Keratinocyte (primary cell): ENCODE measurements at regions not wholly inside any gene's neighbourhood (a gene's known extent, or its start where the extent isn't known, plus 50 kb on each side); places are given as distances from the start of the nearest gene placed in this dataset.

ENCODE experiments used
- DNase-seq: peaks from one replicate; pipeline ENCODE4 v3.0.0-alpha.2; 2011; ENCODE audit warnings: low read depth, missing footprints, low spot score
- FAIRE-seq: peaks from 2 replicates; lab custom pipeline; 2011; peaks lifted over from hg19 to GRCh38; lab: Jason Lieb, UNC
- H2AFZ ChIP-seq: 2 replicates; pipeline ENCODE4 v1.6.0; 2012; ENCODE audit warnings: low read length, control low read depth, inconsistent platforms; ENCODE audit not compliant: control insufficient read depth
- H3K27ac ChIP-seq: 2 replicates; pipeline ENCODE4 v1.5.1; 2011; ENCODE audit warnings: low read length; ENCODE audit not compliant: control insufficient read depth, insufficient read depth
- H3K27me3 ChIP-seq: 3 replicates; pipeline ENCODE4 v1.6.0; 2011; ENCODE audit warnings: low read length; ENCODE audit not compliant: control insufficient read depth, insufficient read depth; ENCODE audit errors: extremely low read depth
- H3K36me3 ChIP-seq, 2 experiments: 2 replicates in 1 of 2; 3 replicates in 1 of 2; pipeline ENCODE4 v1.5.1; 2011; ENCODE audit warnings: low read length in 2 of 2, mild to moderate bottlenecking in 1 of 2; ENCODE audit not compliant: control insufficient read depth in 2 of 2, insufficient read depth in 2 of 2; ENCODE audit errors: extremely low read depth in 1 of 2
- H3K4me1 ChIP-seq: 3 replicates; pipeline ENCODE4 v1.5.1; 2011; ENCODE audit warnings: low read length; ENCODE audit not compliant: control insufficient read depth, insufficient read depth; ENCODE audit errors: extremely low read depth
- H3K4me2 ChIP-seq: 3 replicates; pipeline ENCODE4 v1.6.0; 2011; ENCODE audit warnings: low read depth, low read length; ENCODE audit not compliant: control insufficient read depth, insufficient read depth; ENCODE audit errors: extremely low read depth
- H3K4me3 ChIP-seq, 3 experiments: fragments of 200-600 bp in 1 of 3; sonication (generic) in 1 of 3; 2 replicates in 2 of 3; 3 replicates in 1 of 3; pipeline ENCODE4 v1.5.1; 2011 to 2016; ENCODE audit warnings: low read length in 3 of 3, mild to moderate bottlenecking in 3 of 3, control low read depth in 2 of 3, inconsistent platforms in 1 of 3, low read depth in 1 of 3, mixed read lengths in 1 of 3, mixed run types in 1 of 3, moderate library complexity in 1 of 3; ENCODE audit not compliant: control insufficient read depth in 2 of 3, insufficient read depth in 2 of 3; ENCODE audit errors: extremely low read depth in 1 of 3
- H3K79me2 ChIP-seq: 2 replicates; pipeline ENCODE4 v1.6.0; 2012; ENCODE audit warnings: low read length; ENCODE audit not compliant: control insufficient read depth, insufficient read depth
- H3K9ac ChIP-seq: 3 replicates; pipeline ENCODE4 v1.6.0; 2011; ENCODE audit warnings: low read length; ENCODE audit not compliant: control insufficient read depth, insufficient read depth; ENCODE audit errors: extremely low read depth
- H3K9me1 ChIP-seq: 3 replicates; pipeline ENCODE4 v1.6.0; 2011; ENCODE audit warnings: low read length; ENCODE audit not compliant: control insufficient read depth, insufficient read depth; ENCODE audit errors: extremely low read depth
- H3K9me3 ChIP-seq: 2 replicates; pipeline ENCODE4 v1.5.1; 2012; ENCODE audit warnings: low read depth, low read length; ENCODE audit not compliant: control insufficient read depth
- H4K20me1 ChIP-seq: 3 replicates; pipeline ENCODE4 v1.6.0; 2011; ENCODE audit warnings: low read length; ENCODE audit not compliant: control insufficient read depth, insufficient read depth; ENCODE audit errors: extremely low read depth
- CTCF ChIP-seq, 3 experiments: IDR thresholded peaks in 1 of 3; conservative IDR thresholded peaks in 1 of 3; optimal IDR thresholded peaks in 1 of 3; 2 replicates in 2 of 3; 3 replicates in 1 of 3; pipeline versions ENCODE3 to v1.5.1; 2011; ENCODE audit warnings: low read length in 3 of 3, mild to moderate bottlenecking in 3 of 3, moderate library complexity in 2 of 3, control low read depth in 1 of 3, inconsistent platforms in 1 of 3; ENCODE audit not compliant: insufficient read depth in 2 of 3; ENCODE audit errors: extremely low read depth in 1 of 3
- EZH2 ChIP-seq: IDR thresholded peaks from one replicate; pipeline ENCODE4 v1.6.1; 2012; ENCODE audit warnings: inconsistent platforms, mild to moderate bottlenecking, low read length, moderate library complexity
- dilution Hi-C: fragments of 300-500 bp; cut with MboI; formaldehyde crosslinking; loops from one replicate; pipeline ENCODE4 v1.7.0; 2020; ENCODE audit warnings: low sequenced_read_pairs; ENCODE audit not compliant: extremely low pct_ligation_motif_present

- dilution Hi-C loops = no loop called here
- Histone ChIP-seq H2AFZ (no peak overlapping the region), H3K36me3 (no peaks in the 10 kb centered on the region), H3K9me3 (no peaks in the 10 kb centered on the region), H3K27me3 (no peaks in the 10 kb centered on the region), H3K79me2 (no peaks in the 10 kb centered on the region), H3K27ac (no peak overlapping the region), H3K4me3 (no peak overlapping the region), H3K4me2 (no peak overlapping the region), H4K20me1 (no peaks in the 10 kb centered on the region), H3K9me1 (no peaks in the 10 kb centered on the region), H3K4me1 (no peaks in the 10 kb centered on the region), H3K9ac (no peak overlapping the region)
- DNase-seq (no peak), FAIRE-seq (no peak)
- TF ChIP-seq EZH2 (no peak), CTCF (optimal IDR thresholded peaks at IDR 0.05 in 1 of 3, IDR thresholded peaks at IDR 0.05 in 1 of 3, conservative IDR thresholded peaks at IDR 0.05 in 1 of 3; ENCODE audit: extremely low read depth in 1 of 3, insufficient read depth in 2 of 3, low read length in 3 of 3) (no peak)
Observed at GRCh38 chr2:144718376-144718775, 198.5 kb upstream of the ZEB2 start.

GRCh38 chr2:144715992-144716391 is 196.1 kb upstream of the ZEB2 start:
- DNase-seq = no peak
- H3K4me2 ChIP-seq = no peak overlapping the region
- H3K27ac ChIP-seq = no peak overlapping the region
- H3K79me2 ChIP-seq = no peaks in the 10 kb centered on the region
- H3K9me3 ChIP-seq = no peaks in the 10 kb centered on the region
- no peaks in the 10 kb centered on the region for H4K20me1 ChIP-seq
- TF ChIP-seq CTCF (optimal IDR thresholded peaks at IDR 0.05 in 1 of 3, IDR thresholded peaks at IDR 0.05 in 1 of 3, conservative IDR thresholded peaks at IDR 0.05 in 1 of 3; ENCODE audit: extremely low read depth in 1 of 3, insufficient read depth in 2 of 3, low read length in 3 of 3) = no peak
- TF ChIP-seq EZH2 = no peak
- no peak overlapping the region for H3K9ac ChIP-seq
- FAIRE-seq = no peak
- H2AFZ ChIP-seq = no peak overlapping the region
- no peak overlapping the region for H3K4me3 ChIP-seq
- no peaks in the 10 kb centered on the region for H3K4me1 ChIP-seq
- no peaks in the 10 kb centered on the region for H3K27me3 ChIP-seq
- H3K36me3 ChIP-seq = no peaks in the 10 kb centered on the region
- dilution Hi-C loops = no loop called here
- no peaks in the 10 kb centered on the region for H3K9me1 ChIP-seq
